SK-N-SH (cell line): ENCODE measurements at regions not wholly inside any gene's neighbourhood (a gene's known extent, or its start where the extent isn't known, plus 50 kb on each side); places are given as distances from the start of the nearest gene placed in this dataset.

Experiments used
- CTCF ChIA-PET: fragments of 300-600, 350-600 bp; formaldehyde crosslinking; extraction: SDS; loops from one replicate; lab custom pipeline; 2021; lab: Yijun Ruan, JAX
- POLR2A ChIA-PET: fragments of 350-600 bp; sonication (Branson Sonifier 250); formaldehyde crosslinking; extraction: SDS; loops from one replicate; lab custom pipeline; 2020; ENCODE audit warnings: antibody characterized with exemption, inconsistent platforms; lab: Yijun Ruan, JAX
- DNase-seq: peaks from one replicate; pipeline ENCODE4 v3.0.0; 2012
- H2AFZ ChIP-seq: fragments of 200-600 bp; sonication (generic); 2 replicates; pipeline ENCODE4 v1.8.1; 2016; ENCODE audit warnings: antibody characterized with exemption, mild to moderate bottlenecking, low read depth
- H3F3A ChIP-seq: fragments of 200-600 bp; sonication (generic); replicated peaks from 2 replicates; pipeline ENCODE3; 2016; ENCODE audit warnings: antibody characterized with exemption, mild to moderate bottlenecking; ENCODE audit not compliant: insufficient read depth
- H3K27ac ChIP-seq, 2 experiments: fragments of 200-500 bp in 1 of 2; fragments of 200-600 bp in 1 of 2; sonication (Bioruptor generic) in 1 of 2; sonication (generic), shearing (Covaris generic) in 1 of 2; 2 replicates each; pipeline versions ENCODE4 v1.5.1 to v1.6.1; 2014 to 2016; ENCODE audit warnings: low read depth in 2 of 2, inconsistent platforms in 1 of 2, low read length in 1 of 2, mild to moderate bottlenecking in 1 of 2, mixed read lengths in 1 of 2
- H3K27me3 ChIP-seq: fragments of 200-600 bp; sonication (generic), shearing (Covaris generic); 2 replicates; pipeline ENCODE4 v1.6.1; 2016; ENCODE audit warnings: mixed run types; ENCODE audit not compliant: insufficient read depth
- H3K36me3 ChIP-seq, 2 experiments: fragments of 200-500 bp in 1 of 2; fragments of 200-600 bp in 1 of 2; sonication (Bioruptor generic) in 1 of 2; sonication (generic) in 1 of 2; replicated peaks in 1 of 2; 2 replicates each; pipeline versions ENCODE3 to v1.5.1; 2014 to 2016; ENCODE audit warnings: low read length in 1 of 2, mild to moderate bottlenecking in 1 of 2; ENCODE audit not compliant: insufficient read depth in 2 of 2, control insufficient read depth in 1 of 2
- H3K4me1 ChIP-seq, 2 experiments: fragments of 200-500 bp in 1 of 2; fragments of 200-600 bp in 1 of 2; sonication (Bioruptor generic) in 1 of 2; sonication (generic), shearing (Covaris generic) in 1 of 2; 2 replicates each; pipeline versions ENCODE4 v1.5.1 to v1.6.1; 2014 to 2016; ENCODE audit warnings: low read depth in 1 of 2, low read length in 1 of 2, mixed run types in 1 of 2; ENCODE audit not compliant: insufficient read depth in 2 of 2, control insufficient read depth in 1 of 2
- H3K4me2 ChIP-seq: fragments of 200-600 bp; sonication (generic), shearing (Covaris generic); 2 replicates; pipeline ENCODE4 v1.6.1; 2017; ENCODE audit warnings: mixed run types
- H3K4me3 ChIP-seq, 2 experiments: fragments of 200-500 bp in 1 of 2; fragments of 200-600 bp in 1 of 2; sonication (Bioruptor generic) in 1 of 2; sonication (generic), shearing (Covaris generic) in 1 of 2; 2 replicates each; pipeline versions ENCODE4 v1.5.1 to v1.8.1; 2014 to 2016; ENCODE audit warnings: low read depth in 2 of 2, inconsistent platforms in 1 of 2, low read length in 1 of 2, mild to moderate bottlenecking in 1 of 2, mixed read lengths in 1 of 2, moderate library complexity in 1 of 2
- H3K79me2 ChIP-seq: fragments of 200-600 bp; sonication (generic); 2 replicates; pipeline ENCODE4 v1.8.1; 2017; ENCODE audit warnings: mild to moderate bottlenecking; ENCODE audit not compliant: insufficient read depth
- H3K9ac ChIP-seq: fragments of 200-600 bp; sonication (generic); 2 replicates; pipeline ENCODE4 v1.6.1; 2017; ENCODE audit warnings: mixed run types
- H3K9me2 ChIP-seq: fragments of 200-600 bp; sonication (generic); 2 replicates; pipeline ENCODE4 v1.6.1; 2017; ENCODE audit warnings: mixed run types
- H3K9me3 ChIP-seq: fragments of 200-600 bp; sonication (generic); 2 replicates; pipeline ENCODE4 v1.6.1; 2017; ENCODE audit warnings: mixed run types, mild to moderate bottlenecking, moderate library complexity
- H4K20me1 ChIP-seq: fragments of 200-600 bp; sonication (generic); 2 replicates; pipeline ENCODE4 v1.6.1; 2017; ENCODE audit warnings: mild to moderate bottlenecking, mixed run types; ENCODE audit not compliant: insufficient read depth
- CTCF ChIP-seq: fragments of 200-600 bp; sonication (generic); IDR thresholded peaks from 2 replicates; pipeline ENCODE4 v1.6.1; 2017; ENCODE audit warnings: antibody characterized with exemption, mild to moderate bottlenecking, moderate library complexity
- FOSL2 ChIP-seq: IDR thresholded peaks from 2 replicates; pipeline ENCODE4 v1.4.0; 2012; ENCODE audit warnings: low read depth, mild to moderate bottlenecking, moderate library complexity, borderline replicate concordance
- RCOR1 ChIP-seq: fragments of 150-350 bp; IDR thresholded peaks from 2 replicates; pipeline ENCODE4 v1.6.1; 2017; ENCODE audit warnings: antibody characterized with exemption, low read length
- REST ChIP-seq: IDR thresholded peaks from 2 replicates; pipeline ENCODE4 v1.6.1; 2012; ENCODE audit warnings: mild to moderate bottlenecking, low read depth, low read length, moderate library complexity
- RXRA ChIP-seq: IDR thresholded peaks from 2 replicates; pipeline ENCODE4 v1.4.0; 2012; ENCODE audit warnings: low read depth, mild to moderate bottlenecking, borderline replicate concordance
- SIN3A ChIP-seq: IDR thresholded peaks from 2 replicates; pipeline ENCODE4 v1.6.1; 2012; ENCODE audit warnings: low read depth, mild to moderate bottlenecking, low read length, moderate library complexity, borderline replicate concordance
- SMC3 ChIP-seq: IDR thresholded peaks from 2 replicates; pipeline ENCODE4 v1.6.1; 2012; ENCODE audit warnings: low read depth, low read length, improper control_type of control experiment
- TAF1 ChIP-seq: IDR thresholded peaks from 2 replicates; pipeline ENCODE4 v1.6.1; 2012; ENCODE audit warnings: low read depth, mild to moderate bottlenecking, low read length, moderate library complexity, borderline replicate concordance
- USF2 ChIP-seq: fragments of 150-350 bp; IDR thresholded peaks from 2 replicates; pipeline ENCODE4 v1.6.1; 2017; ENCODE audit warnings: antibody characterized with exemption, low read length, low read depth, borderline replicate concordance
- YY1 ChIP-seq: IDR thresholded peaks from 2 replicates; pipeline ENCODE4 v1.4.0; 2012; ENCODE audit warnings: low read depth, mild to moderate bottlenecking
- WGBS: methylation state at CpG from one replicate; pipeline ENCODE4 v1.1.6; 2017; ENCODE audit warnings: low lambda C conversion rate; 5-methylcytosine and 5-hydroxymethylcytosine counted together

- no peak for DNase-seq
- no peak for TF ChIP-seq SIN3A
- no peak for TF ChIP-seq TAF1
- TF ChIP-seq RCOR1, result no peak
- TF ChIP-seq RXRA, result no peak
- no peak for TF ChIP-seq SMC3
- TF ChIP-seq REST, result no peak
- no peak for TF ChIP-seq FOSL2
- no peak for TF ChIP-seq YY1
- Histone ChIP-seq H4K20me1 (no peaks in the 10 kb centered on the region), H3K9me3 (no peaks in the 10 kb centered on the region), H3K4me3 (no peak overlapping the region), H3K27ac (no peak overlapping the region), H3K4me1 (no peaks in the 10 kb centered on the region; a peak in 1 of 4 replicates), H3K9me2 (no peaks in the 10 kb centered on the region), H3F3A (no peaks in the 10 kb centered on the region), H3K36me3 (no peaks in the 10 kb centered on the region), H3K4me2 (no peak overlapping the region), H3K79me2 (no peaks in the 10 kb centered on the region), H3K27me3 (no peaks in the 10 kb centered on the region), H2AFZ (no peak overlapping the region), H3K9ac (no peak overlapping the region)
- CTCF ChIA-PET, result no interaction called here
- POLR2A ChIA-PET, result no interaction called here
- 65% methylated on average over 3 of the region's 3 CpGs for WGBS
Observed at GRCh38 chr12:126117502-126117901, 1052.3 kb downstream of the AACS start.

- H3K9ac ChIP-seq, result no peak overlapping the region
- POLR2A ChIA-PET, result no interaction called here
- no peaks in the 10 kb centered on the region for H3K27me3 ChIP-seq
- H3K4me3 ChIP-seq, result no peak overlapping the region
- H3K27ac ChIP-seq, result no peak overlapping the region
- CTCF ChIA-PET, result no interaction called here
- H3K79me2 ChIP-seq, result no peaks in the 10 kb centered on the region
- TF ChIP-seq CTCF (peak; percentile 39), USF2 (no peak)
- H2AFZ ChIP-seq, result no peak overlapping the region
- no peaks in the 10 kb centered on the region for H3K4me1 ChIP-seq
- no peaks in the 10 kb centered on the region for H3K36me3 ChIP-seq
- H4K20me1 ChIP-seq, result no peaks in the 10 kb centered on the region
- WGBS, result 56% methylated on average over 5 of the region's 5 CpGs
- DNase-seq, result no peak
- H3K9me2 ChIP-seq, result no peaks in the 10 kb centered on the region
- H3K4me2 ChIP-seq, result no peak overlapping the region
- H3F3A ChIP-seq, result no peaks in the 10 kb centered on the region
- peaks cover 12% of the 10 kb centered on the region for H3K9me3 ChIP-seq
Observed at GRCh38 chr12:126139355-126139754, 1074.1 kb downstream of the AACS start.
